ENCODE measurements at regions not wholly inside any gene's neighbourhood (a gene's known extent, or its start where the extent isn't known, plus 50 kb on each side); places are given as distances from the start of the nearest gene placed in this dataset.

DNA sequence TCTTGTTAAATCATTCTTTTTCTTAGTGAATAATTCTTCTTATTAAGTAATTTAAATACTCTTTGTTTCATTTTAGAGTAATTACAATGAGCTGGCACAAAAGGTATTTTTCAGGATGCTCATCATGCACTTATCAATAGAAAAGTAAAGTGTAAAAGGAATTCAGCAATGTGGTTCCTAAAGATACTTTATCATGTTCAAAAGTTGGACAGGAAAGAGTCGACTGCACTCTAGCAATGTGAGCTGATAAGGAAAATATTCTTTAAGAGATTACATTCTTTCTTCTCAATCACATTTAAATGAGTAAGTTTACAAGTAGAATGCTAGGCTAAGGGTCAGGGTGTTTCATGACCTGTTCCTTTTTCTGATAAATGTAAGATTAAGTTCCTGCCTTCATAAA lies 609.5 kb upstream of the FAM241A start:
- Histone ChIP-seq H3K36me3 (replicated peaks; ENCODE audit: insufficient read depth, low read depth) (no peaks in the 10 kb centered on the region), H3K9me2 (replicated peaks; ENCODE audit: insufficient read depth) (no peaks in the 10 kb centered on the region), H3K9me3 (ENCODE audit: low read depth) (no peaks in the 10 kb centered on the region), H2AFZ (no peak overlapping the region), H3K4me3 (no peak overlapping the region), H3K27me3 (no peaks in the 10 kb centered on the region), H3K4me2 (no peak overlapping the region), H4K20me1 (ENCODE audit: insufficient read depth, poor library complexity, severe bottlenecking) (no peaks in the 10 kb centered on the region), H3K79me2 (no peaks in the 10 kb centered on the region), H3K4me1 (ENCODE audit: insufficient read depth) (no peaks in the 10 kb centered on the region), H3K27ac (no peak overlapping the region)
- DNase-seq (ENCODE audit: low spot score) = no peak
- TF ChIP-seq EZH2phosphoT487 (IDR thresholded peaks at IDR 0.05; ENCODE audit: low read depth, severe bottlenecking, unreplicated experiment) = no peak
- 19% methylated on average over 1 of the region's 1 CpG for WGBS (ENCODE audit: low lambda C conversion rate, missing lambda C conversion rate)

DNA sequence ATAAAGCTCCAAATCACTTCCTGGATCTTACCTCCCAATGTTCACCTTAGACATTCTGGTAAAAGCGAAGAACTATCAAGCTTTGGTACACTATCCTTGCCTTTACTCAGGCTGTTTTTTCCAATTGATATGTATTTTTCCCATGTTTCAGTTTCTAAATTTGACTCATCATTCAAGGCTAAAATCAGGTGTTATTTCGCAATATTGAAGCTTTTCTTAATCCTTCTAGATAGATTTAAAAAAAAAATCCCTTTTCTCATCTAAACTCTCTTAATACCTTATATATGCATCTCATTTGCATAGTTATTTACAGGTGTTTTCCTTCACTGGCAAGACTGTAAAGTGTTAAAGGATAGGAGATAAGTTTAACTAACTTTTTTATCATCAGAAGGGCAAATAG lies 608.1 kb upstream of the FAM241A start:
- no peak overlapping the region for H3K27ac ChIP-seq
- H3K36me3 ChIP-seq (replicated peaks; ENCODE audit: insufficient read depth, low read depth) = no peaks in the 10 kb centered on the region
- H2AFZ ChIP-seq = no peak overlapping the region
- no peak for TF ChIP-seq EZH2phosphoT487 (IDR thresholded peaks at IDR 0.05; ENCODE audit: low read depth, severe bottlenecking, unreplicated experiment)
- TF ChIP-seq, protein P1, sequence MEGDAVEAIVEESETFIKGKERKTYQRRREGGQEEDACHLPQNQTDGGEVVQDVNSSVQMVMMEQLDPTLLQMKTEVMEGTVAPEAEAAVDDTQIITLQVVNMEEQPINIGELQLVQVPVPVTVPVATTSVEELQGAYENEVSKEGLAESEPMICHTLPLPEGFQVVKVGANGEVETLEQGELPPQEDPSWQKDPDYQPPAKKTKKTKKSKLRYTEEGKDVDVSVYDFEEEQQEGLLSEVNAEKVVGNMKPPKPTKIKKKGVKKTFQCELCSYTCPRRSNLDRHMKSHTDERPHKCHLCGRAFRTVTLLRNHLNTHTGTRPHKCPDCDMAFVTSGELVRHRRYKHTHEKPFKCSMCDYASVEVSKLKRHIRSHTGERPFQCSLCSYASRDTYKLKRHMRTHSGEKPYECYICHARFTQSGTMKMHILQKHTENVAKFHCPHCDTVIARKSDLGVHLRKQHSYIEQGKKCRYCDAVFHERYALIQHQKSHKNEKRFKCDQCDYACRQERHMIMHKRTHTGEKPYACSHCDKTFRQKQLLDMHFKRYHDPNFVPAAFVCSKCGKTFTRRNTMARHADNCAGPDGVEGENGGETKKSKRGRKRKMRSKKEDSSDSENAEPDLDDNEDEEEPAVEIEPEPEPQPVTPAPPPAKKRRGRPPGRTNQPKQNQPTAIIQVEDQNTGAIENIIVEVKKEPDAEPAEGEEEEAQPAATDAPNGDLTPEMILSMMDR (IDR thresholded peaks at IDR 0.05; ENCODE audit: poor library complexity) = no peak
- TF ChIP-seq EZH2 (IDR thresholded peaks at IDR 0.05; ENCODE audit: borderline replicate concordance) = no peak
- H3K4me2 ChIP-seq = no peak overlapping the region
- H3K27me3 ChIP-seq = no peaks in the 10 kb centered on the region
- H4K20me1 ChIP-seq (ENCODE audit: insufficient read depth, poor library complexity, severe bottlenecking) = no peaks in the 10 kb centered on the region
- no peaks in the 10 kb centered on the region for H3K9me3 ChIP-seq (ENCODE audit: low read depth)
- 93% methylated on average over 2 of the region's 2 CpGs for WGBS (ENCODE audit: low lambda C conversion rate, missing lambda C conversion rate)
- H3K9me2 ChIP-seq (replicated peaks; ENCODE audit: insufficient read depth) = no peaks in the 10 kb centered on the region
- H3K79me2 ChIP-seq = no peaks in the 10 kb centered on the region
- DNase-seq (ENCODE audit: low spot score) = no peak
- no peaks in the 10 kb centered on the region for H3K4me1 ChIP-seq (ENCODE audit: insufficient read depth)
- no peak overlapping the region for H3K4me3 ChIP-seq

DNA sequence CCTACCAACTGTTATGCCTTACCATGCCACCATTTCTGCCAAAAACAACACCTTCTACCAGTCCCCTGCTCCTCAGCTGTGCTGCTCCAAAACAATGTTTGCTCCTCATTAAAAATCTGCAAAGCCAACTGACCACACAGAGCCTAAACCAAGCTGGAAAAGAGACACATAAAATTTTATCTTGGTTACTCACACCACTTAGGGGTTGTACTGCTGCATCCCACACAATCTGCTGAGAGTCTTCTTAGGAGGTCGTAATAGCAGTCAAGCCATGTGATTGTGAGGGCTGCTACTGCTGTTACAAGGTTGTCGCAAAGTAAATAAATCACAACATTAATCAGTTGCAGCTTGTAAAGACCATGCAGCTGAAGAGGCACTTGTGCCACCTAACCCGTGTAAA lies 607.4 kb upstream of the FAM241A start:
- H3K27me3 ChIP-seq = no peaks in the 10 kb centered on the region
- 51% methylated on average over 3 of the region's 3 CpGs for WGBS (ENCODE audit: low lambda C conversion rate, missing lambda C conversion rate)
- no peak overlapping the region for H3K27ac ChIP-seq
- DNase-seq (ENCODE audit: low spot score) = no peak
- no peaks in the 10 kb centered on the region for H3K79me2 ChIP-seq
- H3K36me3 ChIP-seq (replicated peaks; ENCODE audit: insufficient read depth, low read depth) = no peaks in the 10 kb centered on the region
- H3K4me3 ChIP-seq = no peak overlapping the region
- H3K4me2 ChIP-seq = no peak overlapping the region
- TF ChIP-seq EZH2 (IDR thresholded peaks at IDR 0.05; ENCODE audit: borderline replicate concordance) = no peak
- TF ChIP-seq, protein P1 (IDR thresholded peaks at IDR 0.05; ENCODE audit: poor library complexity) = no peak
- no peak for TF ChIP-seq EZH2phosphoT487 (IDR thresholded peaks at IDR 0.05; ENCODE audit: low read depth, severe bottlenecking, unreplicated experiment)
- H3K4me1 ChIP-seq (ENCODE audit: insufficient read depth) = no peaks in the 10 kb centered on the region
- H2AFZ ChIP-seq = no peak overlapping the region
- H3K9me3 ChIP-seq (ENCODE audit: low read depth) = no peaks in the 10 kb centered on the region
- H4K20me1 ChIP-seq (ENCODE audit: insufficient read depth, poor library complexity, severe bottlenecking) = no peaks in the 10 kb centered on the region
- no peaks in the 10 kb centered on the region for H3K9me2 ChIP-seq (replicated peaks; ENCODE audit: insufficient read depth)

DNA sequence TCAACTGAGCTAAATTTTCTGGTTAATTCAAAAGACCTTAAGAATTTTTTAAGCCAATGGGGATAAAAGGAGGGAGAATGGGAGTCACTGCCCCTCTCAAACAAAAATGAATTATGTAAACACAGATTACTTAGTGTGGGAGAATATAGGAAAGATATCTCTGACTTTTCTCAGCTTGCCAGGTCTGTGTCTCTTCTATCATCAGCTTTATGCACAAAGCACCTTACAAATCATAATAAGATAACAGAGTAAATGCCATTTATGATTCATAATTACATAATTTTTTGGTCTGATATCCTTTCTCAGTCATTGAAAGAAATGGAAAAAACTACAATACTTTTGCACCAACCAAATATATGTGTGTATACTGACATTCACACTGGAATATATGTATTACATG lies 604.6 kb upstream of the FAM241A start:
- TF ChIP-seq EZH2 (IDR thresholded peaks at IDR 0.05; ENCODE audit: borderline replicate concordance) (no peak), EZH2phosphoT487 (IDR thresholded peaks at IDR 0.05; ENCODE audit: low read depth, severe bottlenecking, unreplicated experiment) (no peak)
- TF ChIP-seq, protein P1 (IDR thresholded peaks at IDR 0.05; ENCODE audit: poor library complexity) = no peak
- Histone ChIP-seq H3K9me2 (replicated peaks; ENCODE audit: insufficient read depth) (no peaks in the 10 kb centered on the region), H2AFZ (no peak overlapping the region), H3K79me2 (no peaks in the 10 kb centered on the region), H3K36me3 (replicated peaks; ENCODE audit: insufficient read depth, low read depth) (no peaks in the 10 kb centered on the region), H3K9me3 (ENCODE audit: low read depth) (no peaks in the 10 kb centered on the region), H3K27me3 (no peaks in the 10 kb centered on the region), H3K4me1 (ENCODE audit: insufficient read depth) (no peaks in the 10 kb centered on the region), H3K4me2 (no peak overlapping the region), H3K27ac (no peak overlapping the region), H3K4me3 (no peak overlapping the region), H4K20me1 (ENCODE audit: insufficient read depth, poor library complexity, severe bottlenecking) (no peaks in the 10 kb centered on the region)
- DNase-seq (ENCODE audit: low spot score) = no peak
